Neutrophil (primary cell): ENCODE measurements at regions not wholly inside any gene's neighbourhood (a gene's known extent, or its start where the extent isn't known, plus 50 kb on each side); places are given as distances from the start of the nearest gene placed in this dataset.
"Not testable (repeated sequence)": the region's sequence is repeated elsewhere in the genome, so short reads cannot be mapped to it uniquely, and the experiment has no call there.

ENCODE experiments used
- H3K27ac ChIP-seq: fragments of 200-600 bp; sonication (generic); 2 replicates; pipeline ENCODE4 v1.5.1; 2016; ENCODE audit warnings: mild to moderate bottlenecking, moderate library complexity
- H3K27me3 ChIP-seq: fragments of 200-600 bp; sonication (generic); 2 replicates; pipeline ENCODE4 v1.6.0; 2016; ENCODE audit warnings: mild to moderate bottlenecking
- H3K36me3 ChIP-seq: fragments of 200-600 bp; sonication (generic); 2 replicates; pipeline ENCODE4 v1.5.1; 2017
- H3K4me1 ChIP-seq, 2 experiments: fragments of 200-600 bp in 1 of 2; sonication (generic) in 1 of 2; 1 replicate in 1 of 2; 2 replicates in 1 of 2; pipeline versions ENCODE4 v1.5.1 to v1.6.1; 2013 to 2016; ENCODE audit warnings: low read depth in 1 of 2, low read length in 1 of 2, mild to moderate bottlenecking in 1 of 2, moderate library complexity in 1 of 2; ENCODE audit not compliant: control insufficient read depth in 1 of 2, insufficient read depth in 1 of 2
- H3K4me3 ChIP-seq, 2 experiments: fragments of 200-600 bp in 1 of 2; sonication (generic) in 1 of 2; 1 replicate in 1 of 2; 2 replicates in 1 of 2; pipeline ENCODE4 v1.5.1; 2013 to 2016; ENCODE audit warnings: low read depth in 1 of 2, low read length in 1 of 2, mild to moderate bottlenecking in 1 of 2, moderate library complexity in 1 of 2
- H3K9me3 ChIP-seq: fragments of 200-600 bp; sonication (generic); 2 replicates; pipeline ENCODE4 v1.5.1; 2016
- CTCF ChIP-seq: fragments of 200-600 bp; sonication (generic); IDR thresholded peaks from 2 replicates; pipeline ENCODE4 v1.5.1; 2016; ENCODE audit warnings: antibody characterized with exemption

DNA sequence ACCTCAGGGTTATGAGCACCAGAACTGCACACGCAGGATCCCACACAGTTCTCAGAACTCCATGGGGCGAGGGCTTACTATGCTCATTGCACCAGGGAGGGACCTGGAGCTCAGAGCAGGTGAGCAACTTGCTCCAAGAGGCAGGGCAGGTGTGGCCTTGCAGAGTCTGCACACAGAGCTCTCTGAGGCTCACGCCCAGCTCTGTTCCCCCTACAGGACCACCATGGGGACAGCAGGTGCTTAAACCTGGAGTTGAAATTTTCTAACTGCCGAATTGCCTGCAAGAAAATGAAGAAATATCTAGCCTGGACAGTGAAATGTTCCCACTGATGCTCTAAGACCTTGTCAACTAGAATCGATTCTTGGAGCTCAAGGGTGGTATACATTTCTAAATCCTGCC is 49.9 kb upstream of the MSMB start:
- H3K36me3 ChIP-seq, result peaks cover 17% of the 10 kb centered on the region
- peaks cover 54 to 74% of the 10 kb centered on the region in 2 experiments for H3K4me1 ChIP-seq
- H3K9me3 ChIP-seq, H3K27me3 ChIP-seq: not testable (repeated sequence)
- H3K4me3 ChIP-seq, result peak overlapping the region in 1 of 2 experiments; percentile 63
- peak overlapping the region; percentile 98 for H3K27ac ChIP-seq

DNA sequence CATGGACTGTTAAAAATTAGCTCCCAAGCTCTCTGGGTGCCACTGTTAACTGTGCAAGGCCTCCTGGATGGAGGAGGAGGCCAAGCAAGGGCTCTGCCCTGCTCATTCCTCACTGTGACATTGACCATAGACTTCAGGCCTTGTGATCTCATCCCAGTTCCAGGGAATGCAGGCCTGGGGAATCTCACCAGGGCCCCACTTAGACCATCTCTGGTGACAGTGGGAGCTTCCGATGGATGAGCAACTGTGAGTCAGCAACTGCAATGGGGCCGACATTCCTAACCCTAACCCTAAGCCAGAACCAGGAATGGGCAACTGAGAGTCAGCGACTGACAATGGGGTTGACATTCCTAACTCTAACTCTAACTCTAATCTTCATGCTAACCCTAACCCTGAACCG is 50.4 kb upstream of the MSMB start:
- no peak for TF ChIP-seq CTCF
- no peak overlapping the region for H3K4me3 ChIP-seq
- peak overlapping the region; percentile 98 for H3K27ac ChIP-seq
- H3K36me3 ChIP-seq, result peaks cover 17% of the 10 kb centered on the region
- no peaks in the 10 kb centered on the region for H3K9me3 ChIP-seq
- H3K27me3 ChIP-seq, result no peaks in the 10 kb centered on the region
- peaks cover 49 to 74% of the 10 kb centered on the region in 2 experiments for H3K4me1 ChIP-seq

- Histone ChIP-seq H3K4me1 (peaks cover 43 to 68% of the 10 kb centered on the region in 2 experiments), H3K27ac (peak overlapping the region; percentile 98), H3K27me3 (no peaks in the 10 kb centered on the region), H3K9me3 (no peaks in the 10 kb centered on the region), H3K36me3 (peaks cover 17% of the 10 kb centered on the region), H3K4me3 (no peak overlapping the region)
- no peak for TF ChIP-seq CTCF
Measured at GRCh38 chr10:46096909-46097575, 51.0 kb upstream of the MSMB start.

DNA sequence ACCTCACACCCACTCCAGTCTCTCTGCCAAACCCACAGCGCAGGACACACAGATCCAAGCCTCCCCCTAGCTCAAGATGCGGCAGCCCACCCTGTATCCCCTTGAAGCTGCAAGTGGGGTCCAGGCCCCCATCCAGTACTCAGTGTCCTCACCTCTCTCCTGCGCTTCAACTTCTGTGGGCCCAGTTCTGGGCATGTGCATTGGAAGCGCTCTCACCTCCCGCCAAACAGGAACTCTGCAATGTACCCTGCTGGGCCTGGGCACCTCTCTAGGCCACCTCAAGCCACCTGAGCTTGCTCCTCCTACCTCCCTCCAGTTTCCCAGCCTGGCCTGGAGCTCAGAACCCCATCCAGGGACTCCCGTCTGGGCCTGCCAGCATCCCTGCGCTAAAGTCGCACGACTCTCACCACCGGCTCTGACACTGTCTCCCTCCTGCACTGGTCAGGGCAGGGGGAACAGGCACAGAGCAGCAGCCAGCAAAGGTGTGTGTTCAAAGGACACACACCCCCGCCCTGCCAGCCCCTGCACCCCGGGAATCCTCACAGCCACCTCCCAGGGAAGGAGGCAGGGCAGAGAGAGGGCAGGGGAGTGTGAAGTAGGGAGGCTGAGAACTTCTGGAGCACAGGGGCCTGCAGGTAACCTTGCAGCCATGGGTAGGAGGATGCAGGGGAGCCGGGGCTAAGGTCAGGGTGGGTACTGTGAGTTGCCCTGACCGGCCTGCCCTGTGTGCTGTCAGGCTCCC is 51.7 kb upstream of the MSMB start:
- Histone ChIP-seq H3K4me1 (peaks cover 36 to 64% of the 10 kb centered on the region in 2 experiments), H3K4me3 (no peak overlapping the region), H3K36me3 (peaks cover 17% of the 10 kb centered on the region), H3K27me3 (no peaks in the 10 kb centered on the region), H3K27ac (peak overlapping the region; percentile 37), H3K9me3 (no peaks in the 10 kb centered on the region)
- TF ChIP-seq CTCF, result no peak

DNA sequence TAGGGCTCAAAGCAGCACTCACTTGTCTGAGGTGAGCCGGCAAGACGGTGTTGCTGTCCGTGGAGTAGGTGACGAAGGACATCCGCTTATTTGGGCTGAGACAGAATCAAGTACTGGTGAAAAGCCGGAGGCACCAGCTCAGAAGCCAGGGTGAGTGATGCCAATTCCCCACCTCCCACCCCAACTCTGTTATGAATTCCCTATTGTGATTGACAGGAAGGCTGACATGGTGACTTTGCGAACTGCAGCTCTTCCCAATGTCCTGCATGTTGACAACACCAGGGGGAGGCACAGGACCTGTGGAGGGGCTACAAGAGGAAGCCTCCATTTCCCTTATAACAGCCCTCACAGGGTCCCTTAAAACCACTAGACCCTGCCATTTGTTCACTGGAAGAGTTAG is 52.3 kb upstream of the MSMB start:
- Histone ChIP-seq H3K4me1 (peaks cover 30 to 58% of the 10 kb centered on the region in 2 experiments), H3K36me3 (peaks cover 17% of the 10 kb centered on the region)

GRCh38 chr10:46098925-46099324 is 52.9 kb upstream of the MSMB start:
- H3K27ac ChIP-seq, result peak overlapping the region; percentile 37

More for the DNA sequence above, 52.3 kb upstream of the MSMB start:
- Histone ChIP-seq H3K27ac (peak overlapping the region; percentile 37), H3K27me3 (no peaks in the 10 kb centered on the region), H3K9me3 (no peaks in the 10 kb centered on the region), H3K4me3 (no peak overlapping the region)
- no peak for TF ChIP-seq CTCF

More at GRCh38 chr10:46098925-46099324, 52.9 kb upstream of the MSMB start:
- H3K4me3 ChIP-seq, H3K9me3 ChIP-seq, H3K27me3 ChIP-seq: not testable (repeated sequence)
- H3K4me1 ChIP-seq, result peaks cover 24 to 56% of the 10 kb centered on the region in 2 experiments
- peaks cover 15% of the 10 kb centered on the region for H3K36me3 ChIP-seq
